HepG2 (cell line): ENCODE measurements at regions not wholly inside any gene's neighbourhood (a gene's known extent, or its start where the extent isn't known, plus 50 kb on each side); places are given as distances from the start of the nearest gene placed in this dataset.

Source experiments
- ATAC-seq: fragments of 200-7000 bp; cut with Tn5 transposase; 3 replicates; pipeline ENCODE4 v1.9.1; 2020; ENCODE audit warnings: mild to moderate bottlenecking, moderate library complexity
- BruUV-seq: library from RNA; stranded (reverse); fragments of 400-500 nt; replicated peaks from 2 replicates; lab custom pipeline; 2021; lab: Mats Ljungman, UMichigan
- CTCF ChIA-PET: fragments of 300-600 bp; formaldehyde crosslinking; extraction: SDS; loops from one replicate; lab custom pipeline; 2021; ENCODE audit warnings: low total read pairs, inconsistent platforms, low intra/inter-chr PET ratio; lab: Yijun Ruan, JAX
- POLR2A ChIA-PET: fragments of 350-600 bp; sonication (Branson Sonifier 250); formaldehyde crosslinking; loops from one replicate; lab custom pipeline; 2020; ENCODE audit warnings: antibody characterized with exemption, inconsistent platforms; lab: Yijun Ruan, JAX
- DNase-seq: peaks from one replicate; pipeline ENCODE4 v3.0.0-alpha.2; 2015; ENCODE audit warnings: low spot score
- FAIRE-seq: peaks from 3 replicates; lab custom pipeline; 2011; peaks lifted over from hg19 to GRCh38; lab: Jason Lieb, UNC
- H2AFZ ChIP-seq: one replicate; pipeline ENCODE4 v1.6.1; 2011; ENCODE audit warnings: low read length, inconsistent platforms
- H3K27ac ChIP-seq: fragments of 300-600 bp; 3 replicates; pipeline ENCODE4 v1.8.0; 2011; ENCODE audit warnings: mixed run types, mild to moderate bottlenecking, mixed read lengths, low read length, inconsistent platforms; ENCODE audit not compliant: insufficient read depth; ENCODE audit errors: extremely low read length
- H3K27me3 ChIP-seq, 2 experiments: fragments of 200-600 bp in 1 of 2; 2 replicates in 1 of 2; 3 replicates in 1 of 2; pipeline versions ENCODE4 v1.6.0 to v1.8.0; 2011; ENCODE audit warnings: low read length in 2 of 2, mild to moderate bottlenecking in 2 of 2, moderate library complexity in 2 of 2, inconsistent platforms in 1 of 2; ENCODE audit not compliant: insufficient read depth in 2 of 2, control insufficient read depth in 1 of 2
- H3K36me3 ChIP-seq, 2 experiments: fragments of 200-600 bp in 1 of 2; replicated peaks in 1 of 2; 2 replicates in 1 of 2; 3 replicates in 1 of 2; pipeline versions ENCODE4 v1.5.1 to v1.8.0; 2011; ENCODE audit warnings: low read length in 2 of 2, inconsistent platforms in 1 of 2; ENCODE audit not compliant: insufficient read depth in 2 of 2, control insufficient read depth in 1 of 2
- H3K4me1 ChIP-seq: 2 replicates; pipeline ENCODE4 v1.5.1; 2012; ENCODE audit warnings: low read length, inconsistent platforms; ENCODE audit not compliant: insufficient read depth
- H3K4me2 ChIP-seq: 2 replicates; pipeline ENCODE4 v1.6.0; 2011; ENCODE audit warnings: low read depth, low read length, inconsistent platforms
- H3K4me3 ChIP-seq, 3 experiments: fragments of 200-600 bp in 1 of 3; sonication (generic), shearing (Covaris generic) in 1 of 3; replicated peaks in 1 of 3; 2 replicates each; pipeline ENCODE4 v1.5.1; 2011 to 2016; ENCODE audit warnings: low read length in 3 of 3, inconsistent platforms in 2 of 3, low read depth in 2 of 3, mild to moderate bottlenecking in 2 of 3, control low read depth in 1 of 3, mixed read lengths in 1 of 3; ENCODE audit not compliant: insufficient read depth in 1 of 3
- H3K79me2 ChIP-seq: one replicate; pipeline ENCODE4 v1.6.1; 2011; ENCODE audit warnings: low read length, inconsistent platforms; ENCODE audit not compliant: insufficient read depth
- H3K9ac ChIP-seq: 2 replicates; pipeline ENCODE4 v1.6.0; 2011; ENCODE audit warnings: mild to moderate bottlenecking, low read depth, low read length, inconsistent platforms; ENCODE audit not compliant: insufficient read depth
- H3K9me3 ChIP-seq: 2 replicates; pipeline ENCODE4 v1.5.1; 2012; ENCODE audit warnings: mild to moderate bottlenecking, low read length
- H4K20me1 ChIP-seq: 2 replicates; pipeline ENCODE4 v1.6.0; 2011; ENCODE audit warnings: inconsistent platforms, mild to moderate bottlenecking, low read length, moderate library complexity; ENCODE audit not compliant: insufficient read depth
- BCL6 ChIP-seq: IDR thresholded peaks from 2 replicates; pipeline ENCODE4 v1.6.1; 2016; ENCODE audit warnings: missing genetic modification reagents, missing compliant biosample characterization
- FOXC1 ChIP-seq: sonication (generic); formaldehyde crosslinking; IDR thresholded peaks from 2 replicates; pipeline ENCODE4 v1.8.0; 2022; ENCODE audit warnings: mild to moderate bottlenecking, missing genetic modification reagents, borderline replicate concordance
- HNF4A ChIP-seq: sonication (generic); formaldehyde crosslinking; IDR thresholded peaks from 2 replicates; pipeline ENCODE4 v1.4.0; 2020; ENCODE audit warnings: missing genetic modification reagents
- KDM3A ChIP-seq: IDR thresholded peaks from 2 replicates; pipeline ENCODE4 v1.6.1; 2018; ENCODE audit warnings: low read depth, missing compliant biosample characterization
- KDM5A ChIP-seq: fragments of 200-600 bp; sonication (generic); IDR thresholded peaks from 2 replicates; pipeline ENCODE4 v1.7.0; 2018; ENCODE audit warnings: antibody characterized with exemption, mild to moderate bottlenecking, low read length, borderline replicate concordance
- MAFF ChIP-seq: IDR thresholded peaks from 2 replicates; pipeline ENCODE4 v1.6.1; 2011; ENCODE audit warnings: low read depth, low read length, improper control_type of control experiment
- NR2F2 ChIP-seq: IDR thresholded peaks from 2 replicates; pipeline ENCODE4 v1.6.1; 2012; ENCODE audit warnings: low read depth, inconsistent platforms, borderline replicate concordance
- PAX8 ChIP-seq: sonication (generic); formaldehyde crosslinking; IDR thresholded peaks from 2 replicates; pipeline ENCODE4 v1.8.0; 2022; ENCODE audit warnings: mild to moderate bottlenecking, missing genetic modification reagents, borderline replicate concordance
- ZFP41 ChIP-seq: sonication (generic); formaldehyde crosslinking; IDR thresholded peaks from 2 replicates; pipeline ENCODE4 v1.4.0; 2020; ENCODE audit warnings: mild to moderate bottlenecking, missing genetic modification reagents, borderline replicate concordance
- ZNF607 ChIP-seq: sonication (generic); formaldehyde crosslinking; IDR thresholded peaks from 2 replicates; pipeline ENCODE4 v1.5.1; 2020; ENCODE audit warnings: missing genetic modification reagents, mild to moderate bottlenecking, borderline replicate concordance
- WGBS: methylation state at CpG from one replicate; pipeline ENCODE4 v1.1.6; 2017; ENCODE audit warnings: low lambda C conversion rate; 5-methylcytosine and 5-hydroxymethylcytosine counted together
- in situ Hi-C: cut with HindIII; loops from 2 replicates; pipeline ENCODE4 v1.10.0; 2017; ENCODE audit warnings: low pct_unique_long_range_greater_than_20kb; ENCODE audit not compliant: extremely low pct_ligation_motif_present
- intact Hi-C: fragments of 100-400 bp; cut with micrococcal nuclease; formaldehyde crosslinking; loops from one replicate; pipeline ENCODE4 v1.10.0; 2022; ENCODE audit not compliant: unreplicated experiment
- TF ChIP-seq, protein P1 (sequence below): sonication (generic); formaldehyde crosslinking; IDR thresholded peaks from 2 replicates; pipeline ENCODE4 v1.9.0; 2021; ENCODE audit warnings: mild to moderate bottlenecking, missing genetic modification reagents
- TF ChIP-seq, protein P2 (sequence below): sonication (generic); formaldehyde crosslinking; IDR thresholded peaks from 2 replicates; pipeline ENCODE4 v1.5.0; 2020; ENCODE audit warnings: missing genetic modification reagents

DNA sequence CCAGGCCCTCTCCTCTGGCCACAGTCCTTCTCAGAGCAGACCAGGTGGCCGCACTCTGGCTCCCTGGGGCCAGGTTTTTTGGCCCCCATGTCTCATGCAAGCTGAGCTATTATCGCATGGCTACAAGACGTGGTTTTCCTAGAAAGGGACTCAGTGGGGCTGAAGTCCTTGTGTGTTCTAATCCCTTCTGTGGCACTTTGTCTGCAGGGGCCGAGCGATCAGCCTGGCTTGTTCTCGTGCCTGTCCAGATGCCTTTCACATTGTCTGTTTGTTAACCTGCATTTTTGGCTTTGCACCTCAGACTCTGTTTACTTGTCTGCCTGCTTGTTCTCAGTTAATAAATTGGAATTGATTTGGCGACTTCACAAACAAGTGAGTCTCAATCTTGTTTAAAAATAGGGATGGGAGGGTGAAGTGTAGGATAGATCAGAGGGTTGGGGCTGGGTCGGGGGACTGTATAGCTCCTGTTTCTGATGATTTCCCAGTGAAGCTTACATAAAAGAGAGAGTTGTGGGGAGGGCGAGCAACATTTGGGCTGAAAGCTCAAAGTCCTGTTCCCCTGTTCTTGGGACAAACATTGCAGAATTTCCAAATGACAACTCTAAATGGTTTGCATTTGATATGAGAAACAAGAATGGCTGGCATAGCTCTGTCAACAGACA lies 440.4 kb downstream of the COG6 start:
- intact Hi-C loops (no loop called here), in situ Hi-C loops (no loop called here)
- ChIA-PET CTCF (no interaction called here), POLR2A (interaction anchor here (0.8 kb wide), 1 partner anchor 8 kb away, joined by 3 read pairs; no protein-coding TSS in a partner anchor)
- no peak overlapping the region for H3K27ac ChIP-seq
- no peaks in the 10 kb centered on the region for H4K20me1 ChIP-seq
- FAIRE-seq (no peak), ATAC-seq (peak; percentile 72), DNase-seq (no peak)
- BruUV-seq, result no TSS peak
- H3K4me3 ChIP-seq, result peak overlapping the region in 1 of 3 experiments; percentile 23; a peak in 1 of 6 replicates
- peaks cover 14% of the 10 kb centered on the region for H3K4me1 ChIP-seq
- WGBS, result 18% methylated on average over 6 of the region's 9 CpGs
- 0 out of 2 replicates have a peak, but pooled peaks cover 3% of the 10 kb centered on the region for H3K9me3 ChIP-seq
- H3K27me3 ChIP-seq, result peaks cover 0 to 11% of the 10 kb centered on the region in 2 experiments; a peak in 1 of 5 replicates
- H3K4me2 ChIP-seq, result peak overlapping the region; percentile 43
- no peak for TF ChIP-seq ZFP41 (CRISPR knock-in tag)
- no peak for TF ChIP-seq FOXC1
- no peak for TF ChIP-seq MAFF
- TF ChIP-seq PAX8 (CRISPR knock-in tag), result no peak
- TF ChIP-seq NR2F2, result no peak
- TF ChIP-seq BCL6 (CRISPR knock-in tag), result peak; percentile 62
- TF ChIP-seq KDM5A, result no peak
- TF ChIP-seq, protein P1, sequence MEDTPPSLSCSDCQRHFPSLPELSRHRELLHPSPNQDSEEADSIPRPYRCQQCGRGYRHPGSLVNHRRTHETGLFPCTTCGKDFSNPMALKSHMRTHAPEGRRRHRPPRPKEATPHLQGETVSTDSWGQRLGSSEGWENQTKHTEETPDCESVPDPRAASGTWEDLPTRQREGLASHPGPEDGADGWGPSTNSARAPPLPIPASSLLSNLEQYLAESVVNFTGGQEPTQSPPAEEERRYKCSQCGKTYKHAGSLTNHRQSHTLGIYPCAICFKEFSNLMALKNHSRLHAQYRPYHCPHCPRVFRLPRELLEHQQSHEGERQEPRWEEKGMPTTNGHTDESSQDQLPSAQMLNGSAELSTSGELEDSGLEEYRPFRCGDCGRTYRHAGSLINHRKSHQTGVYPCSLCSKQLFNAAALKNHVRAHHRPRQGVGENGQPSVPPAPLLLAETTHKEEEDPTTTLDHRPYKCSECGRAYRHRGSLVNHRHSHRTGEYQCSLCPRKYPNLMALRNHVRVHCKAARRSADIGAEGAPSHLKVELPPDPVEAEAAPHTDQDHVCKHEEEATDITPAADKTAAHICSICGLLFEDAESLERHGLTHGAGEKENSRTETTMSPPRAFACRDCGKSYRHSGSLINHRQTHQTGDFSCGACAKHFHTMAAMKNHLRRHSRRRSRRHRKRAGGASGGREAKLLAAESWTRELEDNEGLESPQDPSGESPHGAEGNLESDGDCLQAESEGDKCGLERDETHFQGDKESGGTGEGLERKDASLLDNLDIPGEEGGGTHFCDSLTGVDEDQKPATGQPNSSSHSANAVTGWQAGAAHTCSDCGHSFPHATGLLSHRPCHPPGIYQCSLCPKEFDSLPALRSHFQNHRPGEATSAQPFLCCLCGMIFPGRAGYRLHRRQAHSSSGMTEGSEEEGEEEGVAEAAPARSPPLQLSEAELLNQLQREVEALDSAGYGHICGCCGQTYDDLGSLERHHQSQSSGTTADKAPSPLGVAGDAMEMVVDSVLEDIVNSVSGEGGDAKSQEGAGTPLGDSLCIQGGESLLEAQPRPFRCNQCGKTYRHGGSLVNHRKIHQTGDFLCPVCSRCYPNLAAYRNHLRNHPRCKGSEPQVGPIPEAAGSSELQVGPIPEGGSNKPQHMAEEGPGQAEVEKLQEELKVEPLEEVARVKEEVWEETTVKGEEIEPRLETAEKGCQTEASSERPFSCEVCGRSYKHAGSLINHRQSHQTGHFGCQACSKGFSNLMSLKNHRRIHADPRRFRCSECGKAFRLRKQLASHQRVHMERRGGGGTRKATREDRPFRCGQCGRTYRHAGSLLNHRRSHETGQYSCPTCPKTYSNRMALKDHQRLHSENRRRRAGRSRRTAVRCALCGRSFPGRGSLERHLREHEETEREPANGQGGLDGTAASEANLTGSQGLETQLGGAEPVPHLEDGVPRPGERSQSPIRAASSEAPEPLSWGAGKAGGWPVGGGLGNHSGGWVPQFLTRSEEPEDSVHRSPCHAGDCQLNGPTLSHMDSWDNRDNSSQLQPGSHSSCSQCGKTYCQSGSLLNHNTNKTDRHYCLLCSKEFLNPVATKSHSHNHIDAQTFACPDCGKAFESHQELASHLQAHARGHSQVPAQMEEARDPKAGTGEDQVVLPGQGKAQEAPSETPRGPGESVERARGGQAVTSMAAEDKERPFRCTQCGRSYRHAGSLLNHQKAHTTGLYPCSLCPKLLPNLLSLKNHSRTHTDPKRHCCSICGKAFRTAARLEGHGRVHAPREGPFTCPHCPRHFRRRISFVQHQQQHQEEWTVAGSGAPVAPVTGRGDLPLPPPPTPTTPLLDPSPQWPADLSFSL (CRISPR knock-in tag), result no peak
- TF ChIP-seq HNF4A, result 0 out of 2 replicates have a peak, but pooled peaks have one; percentile 13
- TF ChIP-seq KDM3A, result no peak
- TF ChIP-seq ZNF607 (CRISPR knock-in tag), result no peak
- TF ChIP-seq, protein P2, sequence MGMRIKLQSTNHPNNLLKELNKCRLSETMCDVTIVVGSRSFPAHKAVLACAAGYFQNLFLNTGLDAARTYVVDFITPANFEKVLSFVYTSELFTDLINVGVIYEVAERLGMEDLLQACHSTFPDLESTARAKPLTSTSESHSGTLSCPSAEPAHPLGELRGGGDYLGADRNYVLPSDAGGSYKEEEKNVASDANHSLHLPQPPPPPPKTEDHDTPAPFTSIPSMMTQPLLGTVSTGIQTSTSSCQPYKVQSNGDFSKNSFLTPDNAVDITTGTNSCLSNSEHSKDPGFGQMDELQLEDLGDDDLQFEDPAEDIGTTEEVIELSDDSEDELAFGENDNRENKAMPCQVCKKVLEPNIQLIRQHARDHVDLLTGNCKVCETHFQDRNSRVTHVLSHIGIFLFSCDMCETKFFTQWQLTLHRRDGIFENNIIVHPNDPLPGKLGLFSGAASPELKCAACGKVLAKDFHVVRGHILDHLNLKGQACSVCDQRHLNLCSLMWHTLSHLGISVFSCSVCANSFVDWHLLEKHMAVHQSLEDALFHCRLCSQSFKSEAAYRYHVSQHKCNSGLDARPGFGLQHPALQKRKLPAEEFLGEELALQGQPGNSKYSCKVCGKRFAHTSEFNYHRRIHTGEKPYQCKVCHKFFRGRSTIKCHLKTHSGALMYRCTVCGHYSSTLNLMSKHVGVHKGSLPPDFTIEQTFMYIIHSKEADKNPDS (CRISPR knock-in tag), result no peak
- H3K36me3 ChIP-seq, result no peaks in the 10 kb centered on the region
- no peak overlapping the region for H2AFZ ChIP-seq
- no peak overlapping the region for H3K9ac ChIP-seq
- no peaks in the 10 kb centered on the region for H3K79me2 ChIP-seq
